ENCODE measurements at regions not wholly inside any gene's neighbourhood (a gene's known extent, or its start where the extent isn't known, plus 50 kb on each side); places are given as distances from the start of the nearest gene placed in this dataset.

DNA sequence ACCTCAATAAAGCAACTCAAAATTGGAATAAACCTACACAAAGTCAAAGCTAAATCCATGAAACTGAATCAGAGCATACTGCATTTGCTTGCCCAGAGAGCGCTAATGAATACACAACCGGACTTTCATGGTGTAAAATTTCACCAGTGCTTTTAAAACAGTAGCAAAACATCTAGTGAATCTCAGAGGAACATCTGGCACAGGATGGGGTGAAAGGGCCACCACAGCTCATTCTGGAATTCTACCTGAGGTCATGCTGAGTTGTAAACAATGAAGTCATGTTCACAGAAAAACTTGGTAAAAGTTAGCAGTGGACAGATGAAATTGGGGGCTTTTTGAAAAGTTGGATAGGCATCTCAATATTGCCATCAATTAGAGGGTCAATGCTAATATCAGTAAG lies 125.6 kb upstream of the STXBP5 start:
- no peaks in the 10 kb centered on the region for H4K20me1 ChIP-seq (ENCODE audit: control insufficient read depth, insufficient read depth, low read length, poor library complexity, severe bottlenecking)
- H3K36me3 ChIP-seq (replicated peaks in 1 of 2; ENCODE audit: control extremely low read depth in 1 of 2, control insufficient read depth in 1 of 2, extremely low read depth in 1 of 2, insufficient read depth in 2 of 2, low read length in 1 of 2), result no peaks in the 10 kb centered on the region
- H3K4me3 ChIP-seq (ENCODE audit: control extremely low read depth in 1 of 5, extremely low read depth in 1 of 5, insufficient read depth in 1 of 5, low read depth in 2 of 5, low read length in 4 of 5), result no peak overlapping the region
- intact Hi-C loops (cut with micrococcal nuclease), result no loop called here
- Mint-ChIP-seq H3K27me3 (peaks cover 3% of the 10 kb centered on the region), H3K27ac (no peak overlapping the region), H3K4me1 (no peaks in the 10 kb centered on the region), H3K4me3 (no peak overlapping the region), H3K9me3 (ENCODE audit: insufficient read depth) (no peaks in the 10 kb centered on the region)
- no peak overlapping the region for H3K4me2 ChIP-seq (replicated peaks; ENCODE audit: low read depth, low read length, poor library complexity, severe bottlenecking)
- H3K9ac ChIP-seq (ENCODE audit: low read length), result no peak overlapping the region
- no peak overlapping the region for H2AFZ ChIP-seq (ENCODE audit: insufficient read depth, low read depth, low read length, poor library complexity, severe bottlenecking)
- no peaks in the 10 kb centered on the region for H3K27me3 ChIP-seq (replicated peaks in 1 of 4; ENCODE audit: control extremely low read depth in 1 of 4, control insufficient read depth in 3 of 4, insufficient read depth in 4 of 4, low read length in 3 of 4)
- no peak for DNase-seq
- no peaks in the 10 kb centered on the region for H3K4me1 ChIP-seq (ENCODE audit: control insufficient read depth in 2 of 2, insufficient read depth in 2 of 2, low read length in 2 of 2)
- POLR2A ChIA-PET, result no interaction called here
- no peak for ATAC-seq (ENCODE audit: low read depth)
- 94% methylated on average over 2 of the region's 2 CpGs for WGBS (ENCODE audit: insufficient coverage)
- no peak for TF ChIP-seq EZH2 (IDR thresholded peaks at IDR 0.05; ENCODE audit: borderline replicate concordance, insufficient read depth, low read depth, low read length, poor library complexity, severe bottlenecking)
- TF ChIP-seq, protein P1, sequence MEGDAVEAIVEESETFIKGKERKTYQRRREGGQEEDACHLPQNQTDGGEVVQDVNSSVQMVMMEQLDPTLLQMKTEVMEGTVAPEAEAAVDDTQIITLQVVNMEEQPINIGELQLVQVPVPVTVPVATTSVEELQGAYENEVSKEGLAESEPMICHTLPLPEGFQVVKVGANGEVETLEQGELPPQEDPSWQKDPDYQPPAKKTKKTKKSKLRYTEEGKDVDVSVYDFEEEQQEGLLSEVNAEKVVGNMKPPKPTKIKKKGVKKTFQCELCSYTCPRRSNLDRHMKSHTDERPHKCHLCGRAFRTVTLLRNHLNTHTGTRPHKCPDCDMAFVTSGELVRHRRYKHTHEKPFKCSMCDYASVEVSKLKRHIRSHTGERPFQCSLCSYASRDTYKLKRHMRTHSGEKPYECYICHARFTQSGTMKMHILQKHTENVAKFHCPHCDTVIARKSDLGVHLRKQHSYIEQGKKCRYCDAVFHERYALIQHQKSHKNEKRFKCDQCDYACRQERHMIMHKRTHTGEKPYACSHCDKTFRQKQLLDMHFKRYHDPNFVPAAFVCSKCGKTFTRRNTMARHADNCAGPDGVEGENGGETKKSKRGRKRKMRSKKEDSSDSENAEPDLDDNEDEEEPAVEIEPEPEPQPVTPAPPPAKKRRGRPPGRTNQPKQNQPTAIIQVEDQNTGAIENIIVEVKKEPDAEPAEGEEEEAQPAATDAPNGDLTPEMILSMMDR (IDR thresholded peaks at IDR 0.05), result no peak
- H3K27ac ChIP-seq (ENCODE audit: low read length in 2 of 2), result no peak overlapping the region
- no peaks in the 10 kb centered on the region for H3K9me3 ChIP-seq (ENCODE audit: control extremely low read depth in 1 of 3, control insufficient read depth in 2 of 3, insufficient read depth in 1 of 3, low read length in 2 of 3)
- no peaks in the 10 kb centered on the region for H3K79me2 ChIP-seq (ENCODE audit: control insufficient read depth, insufficient read depth, low read length)
- CTCF ChIA-PET, result no interaction called here

DNA sequence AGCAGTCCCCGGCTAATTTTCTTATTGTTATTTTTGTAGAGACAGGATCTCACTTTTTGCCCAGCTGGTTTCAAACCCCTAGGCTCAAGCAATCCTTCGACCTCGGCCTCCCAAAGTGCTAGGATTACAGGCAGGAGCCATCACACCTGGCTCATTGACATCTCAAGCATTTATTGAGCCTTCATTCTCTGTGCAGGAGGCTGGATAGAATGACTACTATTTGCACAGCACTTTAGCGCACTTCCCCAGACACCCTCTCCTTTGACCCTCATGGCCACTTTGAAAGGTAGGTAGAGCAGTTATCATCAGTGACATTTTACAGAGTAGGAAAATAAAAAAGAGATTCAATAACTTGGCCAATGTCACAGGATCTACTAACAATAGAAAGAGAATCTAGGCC lies 124.0 kb upstream of the STXBP5 start:
- Histone ChIP-seq H2AFZ (ENCODE audit: insufficient read depth, low read depth, low read length, poor library complexity, severe bottlenecking) (no peak overlapping the region), H3K79me2 (ENCODE audit: control insufficient read depth, insufficient read depth, low read length) (no peaks in the 10 kb centered on the region), H3K4me1 (ENCODE audit: control insufficient read depth in 2 of 2, insufficient read depth in 2 of 2, low read length in 2 of 2) (no peaks in the 10 kb centered on the region), H3K4me2 (replicated peaks; ENCODE audit: low read depth, low read length, poor library complexity, severe bottlenecking) (no peak overlapping the region), H3K27me3 (replicated peaks in 1 of 4; ENCODE audit: control extremely low read depth in 1 of 4, control insufficient read depth in 3 of 4, insufficient read depth in 4 of 4, low read length in 3 of 4) (no peaks in the 10 kb centered on the region), H3K9ac (ENCODE audit: low read length) (no peak overlapping the region), H3K4me3 (ENCODE audit: control extremely low read depth in 1 of 5, extremely low read depth in 1 of 5, insufficient read depth in 1 of 5, low read depth in 2 of 5, low read length in 4 of 5) (no peak overlapping the region), H3K36me3 (replicated peaks in 1 of 2; ENCODE audit: control extremely low read depth in 1 of 2, control insufficient read depth in 1 of 2, extremely low read depth in 1 of 2, insufficient read depth in 2 of 2, low read length in 1 of 2) (no peaks in the 10 kb centered on the region), H3K9me3 (ENCODE audit: control extremely low read depth in 1 of 3, control insufficient read depth in 2 of 3, insufficient read depth in 1 of 3, low read length in 2 of 3) (no peaks in the 10 kb centered on the region), H4K20me1 (ENCODE audit: control insufficient read depth, insufficient read depth, low read length, poor library complexity, severe bottlenecking) (no peaks in the 10 kb centered on the region), H3K27ac (ENCODE audit: low read length in 2 of 2) (no peak overlapping the region)
- no peak for TF ChIP-seq EZH2 (IDR thresholded peaks at IDR 0.05; ENCODE audit: borderline replicate concordance, insufficient read depth, low read depth, low read length, poor library complexity, severe bottlenecking)
- ATAC-seq (ENCODE audit: low read depth) (no peak), DNase-seq (no peak)
- Mint-ChIP-seq H3K27me3 (peaks cover 3% of the 10 kb centered on the region), H3K9me3 (ENCODE audit: insufficient read depth) (no peaks in the 10 kb centered on the region), H3K4me1 (no peaks in the 10 kb centered on the region), H3K27ac (no peak overlapping the region), H3K4me3 (no peak overlapping the region)
- whole genome bisulfite sequencing (ENCODE audit: insufficient coverage), result 100% methylated on average over 1 of the region's 4 CpGs
- ChIA-PET POLR2A (no interaction called here), CTCF (no interaction called here)
- intact Hi-C loops (cut with micrococcal nuclease), result no loop called here

All from B cell (primary cell).